ENCODE measurements at regions not wholly inside any gene's neighbourhood (a gene's known extent, or its start where the extent isn't known, plus 50 kb on each side); places are given as distances from the start of the nearest gene placed in this dataset.

DNA sequence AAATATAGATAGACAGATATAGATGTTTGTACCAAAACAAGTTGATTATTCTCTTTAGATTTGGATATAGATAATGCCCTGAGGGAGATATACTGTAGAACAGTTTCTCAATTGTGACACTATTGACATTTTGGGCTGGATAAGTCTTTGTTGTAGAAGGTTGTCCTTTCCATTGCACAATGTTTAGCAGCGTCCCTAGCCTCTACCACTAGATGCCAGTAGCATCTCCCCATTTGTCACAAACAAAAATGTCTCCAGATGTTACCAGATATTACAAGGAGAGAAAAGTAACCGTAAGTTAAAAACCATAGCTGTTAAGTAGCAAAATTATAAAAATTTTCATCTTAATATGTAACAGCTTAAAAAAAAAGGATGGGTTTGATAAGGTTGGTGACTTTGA is 2595.3 kb downstream of the ARAP2 start:
- TF ChIP-seq, protein P1, sequence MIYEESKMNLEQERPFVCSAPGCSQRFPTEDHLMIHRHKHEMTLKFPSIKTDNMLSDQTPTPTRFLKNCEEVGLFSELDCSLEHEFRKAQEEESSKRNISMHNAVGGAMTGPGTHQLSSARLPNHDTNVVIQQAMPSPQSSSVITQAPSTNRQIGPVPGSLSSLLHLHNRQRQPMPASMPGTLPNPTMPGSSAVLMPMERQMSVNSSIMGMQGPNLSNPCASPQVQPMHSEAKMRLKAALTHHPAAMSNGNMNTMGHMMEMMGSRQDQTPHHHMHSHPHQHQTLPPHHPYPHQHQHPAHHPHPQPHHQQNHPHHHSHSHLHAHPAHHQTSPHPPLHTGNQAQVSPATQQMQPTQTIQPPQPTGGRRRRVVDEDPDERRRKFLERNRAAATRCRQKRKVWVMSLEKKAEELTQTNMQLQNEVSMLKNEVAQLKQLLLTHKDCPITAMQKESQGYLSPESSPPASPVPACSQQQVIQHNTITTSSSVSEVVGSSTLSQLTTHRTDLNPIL (CRISPR knock-in tag; IDR thresholded peaks at IDR 0.05; ENCODE audit: low read depth) = no peak
- TF ChIP-seq ARNTL (CRISPR knock-in tag; IDR thresholded peaks at IDR 0.05; ENCODE audit: borderline replicate concordance, low read depth) (no peak), OSR1 (CRISPR knock-in tag; IDR thresholded peaks at IDR 0.05) (no peak), SNAI2 (CRISPR knock-in tag; IDR thresholded peaks at IDR 0.05) (no peak), PATZ1 (CRISPR knock-in tag; IDR thresholded peaks at IDR 0.05; ENCODE audit: borderline replicate concordance) (no peak), PPARA (CRISPR knock-in tag; IDR thresholded peaks at IDR 0.05; ENCODE audit: borderline replicate concordance) (no peak), GLIS3 (CRISPR knock-in tag; IDR thresholded peaks at IDR 0.05) (no peak), ZNF565 (CRISPR knock-in tag; conservative IDR thresholded peaks at IDR 0.05; ENCODE audit: low read depth) (no peak), CSDC2 (CRISPR knock-in tag; IDR thresholded peaks at IDR 0.05) (no peak), ZNF70 (CRISPR knock-in tag; IDR thresholded peaks at IDR 0.05) (no peak), ZFP3 (CRISPR knock-in tag; IDR thresholded peaks at IDR 0.05) (no peak)

Data from SK-N-SH treated with all-trans-retinoic acid at 6 μM for 48 hours (cell line).